H1 (cell line): ENCODE measurements at regions not wholly inside any gene's neighbourhood (a gene's known extent, or its start where the extent isn't known, plus 50 kb on each side); places are given as distances from the start of the nearest gene placed in this dataset.

Experiments
- CTCF ChIA-PET: fragments of 300-600 bp; sonication (Branson Sonifier 250); formaldehyde crosslinking; loops from one replicate; lab custom pipeline; 2021; ENCODE audit not compliant: partially characterized antibody; lab: Charles Lee
- POLR2A ChIA-PET: fragments of 300-600 bp; sonication (Branson Sonifier 250); formaldehyde crosslinking; loops from one replicate; lab custom pipeline; 2021; ENCODE audit warnings: inconsistent platforms; ENCODE audit not compliant: partially characterized antibody; lab: Charles Lee
- DNase-seq, 2 experiments: peaks; one replicate each; pipeline versions ENCODE4 v3.0.0 to v3.0.0-alpha.2; 2010 to 2022; ENCODE audit warnings: low spot score in 2 of 2, low read depth in 1 of 2, mixed read lengths in 1 of 2
- FAIRE-seq: peaks from 2 replicates; lab custom pipeline; 2011; peaks lifted over from hg19 to GRCh38; lab: Jason Lieb, UNC
- H2AFZ ChIP-seq: 2 replicates; pipeline ENCODE4 v1.8.1; 2012; ENCODE audit warnings: low read length, inconsistent platforms
- H2AK5ac ChIP-seq: 2 replicates; pipeline ENCODE4 v1.6.1; 2013; ENCODE audit warnings: low read depth, low read length
- H2BK120ac ChIP-seq: replicated peaks from 2 replicates; pipeline ENCODE3; 2013; ENCODE audit warnings: low read depth, low read length, inconsistent platforms
- H2BK12ac ChIP-seq: 2 replicates; pipeline ENCODE4 v1.6.1; 2013; ENCODE audit warnings: low read depth, low read length
- H2BK15ac ChIP-seq: 2 replicates; pipeline ENCODE4 v1.6.1; 2013; ENCODE audit warnings: low read length
- H2BK20ac ChIP-seq: 2 replicates; pipeline ENCODE4 v1.6.1; 2013; ENCODE audit warnings: low read length
- H2BK5ac ChIP-seq: 2 replicates; pipeline ENCODE4 v1.6.1; 2013; ENCODE audit warnings: low read depth, low read length
- H3K14ac ChIP-seq: 2 replicates; pipeline ENCODE4 v1.6.1; 2013; ENCODE audit warnings: inconsistent platforms; ENCODE audit not compliant: insufficient read length
- H3K18ac ChIP-seq: 2 replicates; pipeline ENCODE4 v1.6.1; 2013; ENCODE audit warnings: low read length; ENCODE audit errors: extremely low read depth
- H3K23ac ChIP-seq: 2 replicates; pipeline ENCODE4 v1.6.1; 2013; ENCODE audit warnings: inconsistent platforms; ENCODE audit not compliant: insufficient read length
- H3K23me2 ChIP-seq: 2 replicates; pipeline ENCODE4 v1.6.1; 2013; ENCODE audit warnings: low read depth, low read length
- H3K27ac ChIP-seq: 2 replicates; pipeline ENCODE4 v1.6.1; 2011; ENCODE audit warnings: low read depth, low read length, inconsistent platforms
- H3K27me3 ChIP-seq, 4 experiments: replicated peaks in 1 of 4; 1 replicate in 1 of 4; 2 replicates in 3 of 4; pipeline versions ENCODE4 v1.6.1 to v1.8.1; 2011 to 2013; ENCODE audit warnings: low read length in 3 of 4, mild to moderate bottlenecking in 3 of 4, inconsistent platforms in 2 of 4, mixed read lengths in 2 of 4, moderate library complexity in 1 of 4; ENCODE audit not compliant: control insufficient read depth in 3 of 4, insufficient read depth in 3 of 4; ENCODE audit errors: extremely low read depth in 1 of 4
- H3K36me3 ChIP-seq, 4 experiments: 2 replicates each; pipeline versions ENCODE4 v1.6.1 to v1.8.1; 2011 to 2013; ENCODE audit warnings: mild to moderate bottlenecking in 4 of 4, low read length in 3 of 4, moderate library complexity in 2 of 4, control low read depth in 1 of 4, inconsistent platforms in 1 of 4; ENCODE audit not compliant: insufficient read depth in 4 of 4, control insufficient read depth in 2 of 4
- H3K4ac ChIP-seq: replicated peaks from 2 replicates; pipeline ENCODE3; 2013; ENCODE audit warnings: low read length, low read depth, mixed read lengths, inconsistent platforms; ENCODE audit not compliant: insufficient read length
- H3K4me1 ChIP-seq, 4 experiments: replicated peaks in 1 of 4; 1 replicate in 1 of 4; 2 replicates in 3 of 4; pipeline versions ENCODE4 v1.6.1 to v1.8.1; 2011 to 2013; ENCODE audit warnings: low read length in 3 of 4, inconsistent platforms in 2 of 4, mixed read lengths in 1 of 4; ENCODE audit not compliant: insufficient read depth in 4 of 4, control insufficient read depth in 3 of 4
- H3K4me2 ChIP-seq, 2 experiments: 2 replicates each; pipeline versions ENCODE4 v1.6.1 to v1.8.1; 2011 to 2013; ENCODE audit warnings: low read depth in 2 of 2, low read length in 2 of 2, control low read depth in 1 of 2, inconsistent platforms in 1 of 2, mild to moderate bottlenecking in 1 of 2; ENCODE audit not compliant: insufficient read depth in 1 of 2
- H3K4me3 ChIP-seq, 4 experiments: fragments of 200-600, 300-600 bp in 1 of 4; sonication (generic), shearing (Covaris generic), sonication (Bioruptor Twin) in 1 of 4; 2 replicates each; pipeline versions ENCODE4 v1.5.1 to v1.8.1; 2011 to 2016; ENCODE audit warnings: low read length in 4 of 4, low read depth in 3 of 4, control low read depth in 2 of 4, inconsistent platforms in 2 of 4, mild to moderate bottlenecking in 2 of 4, mixed read lengths in 1 of 4, moderate library complexity in 1 of 4; ENCODE audit not compliant: insufficient read depth in 2 of 4; ENCODE audit errors: extremely low read depth in 1 of 4
- H3K56ac ChIP-seq: replicated peaks from 2 replicates; pipeline ENCODE3; 2013; ENCODE audit warnings: low read depth, mild to moderate bottlenecking, mixed read lengths, low read length, inconsistent platforms; ENCODE audit not compliant: insufficient read length
- H3K79me1 ChIP-seq: 2 replicates; pipeline ENCODE4 v1.6.1; 2013; ENCODE audit warnings: low read depth, low read length, control low read depth
- H3K79me2 ChIP-seq, 2 experiments: 2 replicates each; pipeline versions ENCODE4 v1.6.1 to v1.8.1; 2012 to 2013; ENCODE audit warnings: low read length in 2 of 2, mild to moderate bottlenecking in 2 of 2, inconsistent platforms in 1 of 2; ENCODE audit not compliant: insufficient read depth in 2 of 2, control insufficient read depth in 1 of 2
- H3K9ac ChIP-seq, 4 experiments: replicated peaks in 1 of 4; 1 replicate in 1 of 4; 2 replicates in 3 of 4; pipeline versions ENCODE4 v1.6.1 to v1.8.1; 2011 to 2013; ENCODE audit warnings: low read depth in 3 of 4, low read length in 3 of 4, control low read depth in 2 of 4, mild to moderate bottlenecking in 2 of 4, moderate library complexity in 2 of 4, inconsistent platforms in 1 of 4; ENCODE audit errors: extremely low read depth in 1 of 4
- H3K9me3 ChIP-seq, 2 experiments: 2 replicates each; pipeline versions ENCODE4 v1.6.1 to v1.8.1; 2012 to 2013; ENCODE audit warnings: mild to moderate bottlenecking in 2 of 2, moderate library complexity in 2 of 2, control low read depth in 1 of 2, inconsistent platforms in 1 of 2, low read depth in 1 of 2, low read length in 1 of 2, mixed read lengths in 1 of 2; ENCODE audit not compliant: insufficient read depth in 2 of 2
- H4K20me1 ChIP-seq, 2 experiments: replicated peaks in 1 of 2; 2 replicates each; pipeline versions ENCODE3 to v1.8.1; 2011 to 2013; ENCODE audit warnings: inconsistent platforms in 2 of 2, low read length in 2 of 2, mild to moderate bottlenecking in 1 of 2; ENCODE audit not compliant: insufficient read depth in 2 of 2, control insufficient read depth in 1 of 2
- H4K5ac ChIP-seq: 2 replicates; pipeline ENCODE4 v1.6.1; 2013; ENCODE audit warnings: low read length, low read depth, mixed read lengths, inconsistent platforms; ENCODE audit not compliant: insufficient read length
- H4K8ac ChIP-seq: 2 replicates; pipeline ENCODE4 v1.8.0; 2013; ENCODE audit warnings: mild to moderate bottlenecking, moderate library complexity, low read length, inconsistent platforms; ENCODE audit not compliant: insufficient read depth; ENCODE audit errors: extremely low read depth
- H4K91ac ChIP-seq: replicated peaks from 2 replicates; pipeline ENCODE3; 2013; ENCODE audit warnings: low read length, mixed read lengths, inconsistent platforms; ENCODE audit not compliant: insufficient read length
- CHD1 ChIP-seq: IDR thresholded peaks from 2 replicates; pipeline ENCODE4 v1.6.1; 2012; ENCODE audit warnings: low read depth, low read length, improper control_type of control experiment
- RNF2 ChIP-seq: fragments of 200-900, 300-1000 bp; sonication (generic); IDR thresholded peaks from 2 replicates; pipeline ENCODE4 v1.7.1; 2016; ENCODE audit warnings: borderline replicate concordance, low read depth, mild to moderate bottlenecking, antibody characterized with exemption, low read length; ENCODE audit not compliant: poor library complexity, severe bottlenecking; ENCODE audit errors: missing control alignments
- SIRT6 ChIP-seq: IDR thresholded peaks from one replicate; pipeline ENCODE4 v1.7.1; 2012; ENCODE audit warnings: low read length, inconsistent platforms
- SUZ12 ChIP-seq: fragments of 200-600 bp; sonication (generic); IDR thresholded peaks from 2 replicates; pipeline ENCODE4 v1.6.1; 2012; ENCODE audit warnings: mild to moderate bottlenecking, inconsistent platforms, low read length, moderate library complexity, mixed read lengths
- TAF7 ChIP-seq: optimal IDR thresholded peaks from 2 replicates; pipeline ENCODE3; 2011; ENCODE audit warnings: low read depth, mild to moderate bottlenecking, inconsistent platforms, low read length, moderate library complexity, borderline replicate concordance
- WGBS, 2 experiments: shearing (Covaris generic) in 1 of 2; methylation state at CpG; one replicate each; pipeline versions ENCODE4 v1.1.6 to v1.1.7; 2013 to 2015; ENCODE audit warnings: low lambda C conversion rate in 2 of 2, mixed read lengths in 2 of 2, inconsistent platforms in 1 of 2, low coverage in 1 of 2, missing lambda C conversion rate in 1 of 2; ENCODE audit not compliant: insufficient replicate concordance in 2 of 2, insufficient coverage in 1 of 2, insufficient read length in 1 of 2; ENCODE audit errors: extremely low coverage in 1 of 2, missing lambda C conversion rate in 1 of 2; 5-methylcytosine and 5-hydroxymethylcytosine counted together

DNA sequence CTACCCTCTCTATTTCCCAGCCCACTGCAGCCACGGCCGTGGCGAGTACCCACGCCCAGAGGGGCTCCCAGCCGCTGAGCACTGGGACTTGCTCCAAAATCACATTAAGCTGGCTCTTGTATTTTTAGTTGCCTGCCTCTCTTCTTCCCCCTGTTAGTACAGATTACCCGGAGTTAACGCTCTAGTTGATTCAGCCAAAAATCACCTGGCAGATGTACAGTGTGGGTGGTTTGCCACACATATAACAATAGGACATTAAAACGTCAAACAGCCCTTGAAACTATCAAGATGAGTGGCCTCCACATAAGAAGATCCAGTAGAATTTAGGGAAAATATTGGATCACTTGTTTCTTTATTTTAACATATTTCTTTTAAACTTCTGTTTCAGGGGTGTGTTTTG is 268.8 kb upstream of the PRDM1 start:
- no peak overlapping the region for H4K5ac ChIP-seq
- H3K79me1 ChIP-seq = no peaks in the 10 kb centered on the region
- H3K27ac ChIP-seq = no peak overlapping the region
- H4K91ac ChIP-seq = no peak overlapping the region
- FAIRE-seq (no peak), DNase-seq (no peak)
- H3K4me1 ChIP-seq = no peaks in the 10 kb centered on the region
- no peak overlapping the region for H4K8ac ChIP-seq
- 89% methylated on average over 8 of the region's 8 CpGs; no CpG with 5 or more reads in 1 of the 2 experiments for WGBS, 2 experiments
- H3K79me2 ChIP-seq = no peaks in the 10 kb centered on the region
- H3K23me2 ChIP-seq = no peaks in the 10 kb centered on the region
- H3K56ac ChIP-seq = no peak overlapping the region
- no peaks in the 10 kb centered on the region for H3K36me3 ChIP-seq
- no peak overlapping the region for H3K4ac ChIP-seq
- no peak overlapping the region for H2AK5ac ChIP-seq
- H3K4me2 ChIP-seq = no peak overlapping the region
- H3K27me3 ChIP-seq = no peaks in the 10 kb centered on the region; a peak in 1 of 7 replicates
- ChIA-PET CTCF (interaction anchor here (0.6 kb wide), 1 partner anchor 182 kb away, joined by 3 read pairs; no protein-coding TSS in a partner anchor), POLR2A (no interaction called here)
- H3K9ac ChIP-seq = no peak overlapping the region
- no peak overlapping the region for H2BK15ac ChIP-seq
- H2BK20ac ChIP-seq = no peak overlapping the region
- H3K18ac ChIP-seq = no peak overlapping the region
- H3K4me3 ChIP-seq = no peak overlapping the region
- no peak overlapping the region for H3K23ac ChIP-seq
- H3K9me3 ChIP-seq = no peaks in the 10 kb centered on the region
- TF ChIP-seq SIRT6 (no peak), TAF7 (no peak), CHD1 (no peak), RNF2 (no peak), SUZ12 (no peak)
- H2BK120ac ChIP-seq = no peak overlapping the region
- no peak overlapping the region for H2BK5ac ChIP-seq
- no peak overlapping the region for H2BK12ac ChIP-seq
- no peaks in the 10 kb centered on the region for H4K20me1 ChIP-seq
- H2AFZ ChIP-seq = no peak overlapping the region
- no peak overlapping the region for H3K14ac ChIP-seq
